ENCODE measurements at regions not wholly inside any gene's neighbourhood (a gene's known extent, or its start where the extent isn't known, plus 50 kb on each side); places are given as distances from the start of the nearest gene placed in this dataset.

- DNase-seq: no peak
These were observed 208.7 kb downstream of the KITLG start for GRCh38 chr12:88371416-88372183.

DNA sequence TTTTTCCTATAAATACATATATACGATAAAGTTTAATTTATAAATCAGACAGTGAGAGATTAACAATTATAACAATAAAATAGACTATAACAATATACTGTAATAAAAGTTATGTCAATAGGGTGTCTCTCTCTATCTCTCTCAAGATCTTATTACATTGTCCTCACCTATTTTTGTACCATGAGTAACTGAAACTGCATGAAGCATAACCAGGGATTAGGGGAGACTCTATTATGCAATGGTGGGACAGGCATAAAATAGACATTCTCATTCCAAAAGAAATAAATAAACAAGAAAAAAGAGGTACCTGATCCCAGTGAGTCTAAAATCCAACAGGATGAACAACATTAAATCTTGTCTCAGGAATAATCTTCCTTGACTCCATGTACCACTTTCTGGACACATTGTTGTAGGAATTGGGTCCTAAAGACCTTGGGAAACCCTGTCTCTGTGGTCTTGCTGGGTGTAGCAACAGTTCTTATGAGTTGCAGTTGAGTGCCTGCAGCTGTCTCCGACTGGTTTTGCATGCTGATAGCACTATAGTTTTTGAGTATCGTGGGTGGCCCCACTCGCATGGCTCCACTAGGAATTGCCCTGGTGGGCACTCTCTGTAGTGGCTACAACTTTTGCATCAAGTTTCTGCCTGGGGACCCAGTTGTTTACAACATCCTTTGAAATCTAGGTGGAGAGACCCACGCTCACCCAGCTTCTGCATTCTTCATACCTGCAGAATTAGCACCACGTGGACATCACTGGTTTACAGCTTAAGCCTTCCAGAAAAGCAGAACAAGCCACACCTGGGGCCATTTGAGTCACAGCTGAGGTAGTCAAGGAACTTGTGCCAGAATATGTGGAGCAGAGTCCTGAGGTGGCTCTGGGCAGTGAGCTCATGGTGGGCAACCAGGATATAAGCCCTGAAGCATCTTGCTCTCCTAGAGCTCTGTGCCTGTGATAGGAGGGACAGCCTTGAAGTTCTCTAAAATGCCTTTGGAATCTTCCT is 204.7 kb downstream of the KITLG start:
- no peak for DNase-seq

GRCh38 chr12:88377973-88378372 is 202.3 kb downstream of the KITLG start:
- no peak for DNase-seq

- no peak for DNase-seq
These were observed 198.8 kb downstream of the KITLG start for GRCh38 chr12:88381466-88381865.

GRCh38 chr12:88383405-88383804 is 196.9 kb downstream of the KITLG start:
- DNase-seq: no peak

- no peak for DNase-seq
These were observed 191.4 kb downstream of the KITLG start for GRCh38 chr12:88388566-88389540.

GRCh38 chr12:88390811-88391210 is 189.5 kb downstream of the KITLG start:
- DNase-seq: no peak

DNA sequence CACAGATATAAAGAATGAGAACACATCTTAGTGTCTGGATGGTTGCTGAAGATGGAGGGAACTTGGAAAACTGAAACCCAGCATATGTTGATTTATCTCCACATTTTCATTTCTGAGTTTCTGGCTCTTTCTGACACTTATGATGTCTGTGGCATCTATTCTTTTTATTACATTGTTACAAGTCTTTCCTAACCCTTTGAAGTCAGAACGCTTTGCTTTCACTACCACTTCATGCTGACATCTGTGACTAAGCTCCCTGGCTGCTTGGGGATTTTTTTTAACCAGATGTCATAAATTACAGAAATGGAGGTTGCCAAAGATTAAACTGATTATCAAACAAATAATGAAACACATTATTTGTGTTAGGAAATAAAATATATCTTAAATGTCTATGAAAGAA is 188.7 kb downstream of the KITLG start:
- DNase-seq: no peak

GRCh38 chr12:88393017-88393767 is 187.1 kb downstream of the KITLG start:
- DNase-seq: peak in 1 of 2 experiments; percentile 24

DNA sequence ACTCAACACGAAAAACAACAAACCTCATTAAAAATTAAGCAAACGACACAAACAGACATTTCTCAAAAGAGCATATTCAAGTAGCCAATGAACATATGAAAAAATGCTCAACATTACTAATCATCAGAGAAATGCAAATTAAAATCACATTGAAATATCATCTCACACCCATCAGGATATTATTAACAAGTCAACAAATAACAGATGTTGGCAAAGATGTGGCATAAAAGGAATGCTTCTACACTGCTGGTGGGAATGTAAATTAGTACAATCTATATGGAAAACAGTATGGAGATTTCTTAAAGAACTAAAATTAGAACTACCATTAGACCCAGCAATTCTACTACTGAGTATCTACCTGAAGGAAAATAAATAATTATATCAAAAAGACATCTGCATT is 182.2 kb downstream of the KITLG start:
- no peak for DNase-seq

DNA sequence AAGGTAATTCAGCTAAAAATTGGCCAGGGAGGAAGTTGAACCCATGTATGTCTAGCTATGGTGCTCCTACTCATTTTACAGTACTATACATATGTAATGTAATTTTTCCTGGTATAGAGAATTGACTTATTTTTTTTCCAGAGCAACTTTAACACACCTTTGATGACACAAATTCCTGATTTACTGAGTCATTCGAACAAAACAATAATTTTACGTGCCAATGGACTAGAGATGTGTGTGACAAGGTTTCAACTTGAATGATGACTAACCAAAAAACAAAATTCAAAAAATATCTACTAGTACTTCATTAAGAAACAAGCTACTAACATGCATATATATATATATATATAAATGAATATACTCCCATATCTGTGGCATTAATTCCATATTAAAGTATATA is 180.5 kb downstream of the KITLG start:
- no peak for DNase-seq

GRCh38 chr12:88400302-88400701 is 180.0 kb downstream of the KITLG start:
- no peak for DNase-seq

GRCh38 chr12:88401155-88401554 is 179.1 kb downstream of the KITLG start:
- DNase-seq: no peak

GRCh38 chr12:88406905-88407304 is 173.4 kb downstream of the KITLG start:
- DNase-seq: no peak

DNA sequence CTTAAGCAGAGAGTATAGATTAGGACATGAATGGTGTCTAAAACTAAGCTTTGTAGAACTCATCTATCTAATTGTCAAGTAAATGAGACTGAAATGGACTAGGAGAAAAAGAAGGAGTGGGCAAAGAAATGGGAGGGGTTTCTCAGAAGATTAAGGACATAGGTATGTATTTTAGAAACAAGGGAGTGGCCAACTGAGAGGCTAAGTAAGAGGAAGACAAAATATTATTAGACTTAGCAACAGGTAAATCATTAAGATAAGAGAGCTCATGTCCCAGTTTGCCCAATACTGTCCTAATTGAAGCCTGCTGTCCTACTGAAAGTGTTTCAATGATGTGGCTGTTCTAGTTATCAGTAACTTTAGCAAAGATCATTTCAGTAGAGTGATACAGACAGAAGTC is 171.4 kb downstream of the KITLG start:
- no peak for DNase-seq

DNA sequence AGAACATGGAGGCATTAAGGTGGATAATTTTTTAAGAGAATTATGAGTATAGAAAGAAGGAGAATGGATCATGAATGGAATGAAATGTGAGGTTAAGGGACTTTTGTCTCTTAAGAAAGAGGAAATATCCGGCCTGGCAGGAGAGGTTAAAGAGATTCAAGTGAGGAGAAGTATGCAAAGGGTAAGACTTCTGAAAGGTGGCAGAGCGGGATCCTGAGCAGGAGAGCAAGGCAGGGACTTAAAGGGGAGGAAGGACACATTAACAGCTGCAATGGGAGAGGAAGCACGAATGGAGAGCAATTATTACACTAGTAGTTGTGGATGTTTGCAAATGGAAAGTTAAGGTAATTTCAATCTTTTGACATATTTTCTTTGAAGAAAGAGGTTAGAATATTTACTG is 171.0 kb downstream of the KITLG start:
- DNase-seq: no peak

DNA sequence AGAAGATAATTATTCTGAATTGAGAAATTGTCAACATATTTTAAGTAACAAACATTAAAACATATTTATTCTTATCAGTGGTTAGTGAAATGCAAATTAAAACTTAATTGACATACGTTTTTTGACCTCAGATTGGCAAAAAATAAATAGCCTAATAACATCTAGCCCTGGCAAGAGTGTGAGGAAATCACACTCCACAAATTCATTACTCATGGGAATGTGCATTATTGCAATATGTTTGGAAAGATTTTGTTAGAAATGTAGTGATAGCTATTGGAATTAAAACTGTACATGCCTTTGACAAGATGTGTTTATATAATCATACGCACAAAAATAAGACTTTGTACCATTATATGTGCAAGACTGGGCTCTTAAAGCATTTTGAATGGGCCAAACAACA is 168.6 kb downstream of the KITLG start:
- no peak for DNase-seq

DNA sequence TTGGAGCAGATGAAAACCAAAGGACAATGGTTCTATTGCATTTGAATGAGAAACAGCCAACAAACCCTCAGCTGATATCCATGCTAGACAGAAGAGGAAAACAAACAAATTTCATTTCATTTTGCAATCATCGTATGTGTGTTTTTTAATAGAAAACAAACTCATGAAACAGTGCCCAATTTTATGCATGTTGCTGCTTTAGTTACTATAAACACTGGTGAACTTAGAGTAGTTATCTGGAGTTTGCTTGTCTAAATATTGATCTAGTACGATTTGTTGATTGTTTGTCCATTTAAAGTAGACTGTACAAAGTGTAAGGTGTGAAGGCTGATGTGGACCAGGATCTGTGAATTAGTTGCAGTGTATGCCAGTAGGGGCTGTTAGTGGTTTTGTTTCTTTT is 166.6 kb downstream of the KITLG start:
- DNase-seq: no peak

- no peak for DNase-seq
These were observed 164.1 kb downstream of the KITLG start for GRCh38 chr12:88416155-88416554.

- DNase-seq: no peak
These were observed 163.5 kb downstream of the KITLG start for GRCh38 chr12:88416786-88417185.

DNA sequence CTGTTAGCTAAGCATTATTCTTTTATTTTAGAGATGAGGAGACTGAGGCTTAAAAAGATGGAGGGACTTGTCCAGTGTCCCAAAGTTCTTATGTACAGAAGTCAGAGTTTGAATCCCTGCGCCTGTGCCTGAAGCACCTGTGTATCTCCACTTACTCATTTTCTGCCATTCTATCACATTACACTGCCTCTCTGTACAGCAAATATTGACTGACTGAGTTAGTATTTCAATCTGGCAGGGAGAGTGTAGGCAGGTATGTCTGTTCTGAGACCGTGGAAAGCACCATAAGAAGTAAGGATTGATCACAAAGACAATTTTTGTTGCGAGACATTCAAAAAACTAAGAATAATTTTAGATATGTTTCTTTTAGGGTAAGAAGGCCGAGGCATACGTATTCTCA is 162.7 kb downstream of the KITLG start:
- DNase-seq: no peak

Measured in SW 1271 (cell line).